Dendritic cell treated with granulocyte-macrophage colony-stimulating factor and Interleukin-4, amounts not matched to agents 40 ng/mL and 50 ng/mL, for 4 days (primary cell): ENCODE measurements at regions not wholly inside any gene's neighbourhood (a gene's known extent, or its start where the extent isn't known, plus 50 kb on each side); places are given as distances from the start of the nearest gene placed in this dataset.
"Not testable (repeated sequence)": the region's sequence is repeated elsewhere in the genome, so short reads cannot be mapped to it uniquely, and the experiment has no call there.

Experiments
- H3K27ac Mint-ChIP-seq: one replicate; pipeline ENCODE4 v1.8.0; 2022; ENCODE audit warnings: mild to moderate bottlenecking, mixed read lengths
- H3K27me3 Mint-ChIP-seq: one replicate; pipeline ENCODE4 v1.8.0; 2022; ENCODE audit warnings: mild to moderate bottlenecking, mixed read lengths
- H3K36me3 Mint-ChIP-seq: one replicate; pipeline ENCODE4 v1.8.0; 2022; ENCODE audit warnings: low read depth, mixed read lengths
- H3K4me1 Mint-ChIP-seq: one replicate; pipeline ENCODE4 v1.8.0; 2022; ENCODE audit warnings: low read depth, mixed read lengths
- H3K4me3 Mint-ChIP-seq: one replicate; pipeline ENCODE4 v1.8.0; 2022; ENCODE audit warnings: mild to moderate bottlenecking, moderate library complexity, mixed read lengths
- H3K9me3 Mint-ChIP-seq: one replicate; pipeline ENCODE4 v1.8.0; 2022; ENCODE audit warnings: mixed read lengths
- intact Hi-C: fragments of 100-400 bp; cut with micrococcal nuclease; formaldehyde crosslinking; loops from one replicate; pipeline ENCODE4 v1.15.0; 2022

- H3K4me3 Mint-ChIP-seq: no peak overlapping the region
- no peaks in the 10 kb centered on the region for H3K27me3 Mint-ChIP-seq
- intact Hi-C loops: no loop called here
- peaks cover 9% of the 10 kb centered on the region for H3K4me1 Mint-ChIP-seq
- H3K27ac Mint-ChIP-seq: no peak overlapping the region
- no peaks in the 10 kb centered on the region for H3K9me3 Mint-ChIP-seq
- H3K36me3 Mint-ChIP-seq: no peaks in the 10 kb centered on the region
Observed at GRCh38 chrX:150207733-150208132, 155.4 kb upstream of the MAMLD1 start.

- Mint-ChIP-seq H3K36me3 (no peaks in the 10 kb centered on the region), H3K27me3 (no peaks in the 10 kb centered on the region), H3K4me1 (no peaks in the 10 kb centered on the region), H3K9me3 (no peaks in the 10 kb centered on the region), H3K4me3 (no peak overlapping the region), H3K27ac (no peak overlapping the region)
- intact Hi-C loops: no loop called here
Observed at GRCh38 chrX:150211988-150212387, 151.1 kb upstream of the MAMLD1 start.

- Mint-ChIP-seq H3K4me3 (no peak overlapping the region), H3K27ac (no peak overlapping the region), H3K4me1 (no peaks in the 10 kb centered on the region), H3K36me3 (no peaks in the 10 kb centered on the region), H3K9me3 (no peaks in the 10 kb centered on the region), H3K27me3 (no peaks in the 10 kb centered on the region)
- intact Hi-C loops: no loop called here
Observed at GRCh38 chrX:150212672-150213480, 150.2 kb upstream of the MAMLD1 start.

- no peaks in the 10 kb centered on the region for H3K4me1 Mint-ChIP-seq
- H3K27ac Mint-ChIP-seq: no peak overlapping the region
- no peaks in the 10 kb centered on the region for H3K27me3 Mint-ChIP-seq
- no peaks in the 10 kb centered on the region for H3K9me3 Mint-ChIP-seq
- no peaks in the 10 kb centered on the region for H3K36me3 Mint-ChIP-seq
- H3K4me3 Mint-ChIP-seq: no peak overlapping the region
- intact Hi-C loops: no loop called here
Observed at GRCh38 chrX:150213481-150214030, 149.6 kb upstream of the MAMLD1 start.

- H3K4me3 Mint-ChIP-seq, H3K9me3 Mint-ChIP-seq, H3K36me3 Mint-ChIP-seq, H3K4me1 Mint-ChIP-seq, H3K27ac Mint-ChIP-seq, H3K27me3 Mint-ChIP-seq, intact Hi-C loops: not testable (repeated sequence)
Observed at GRCh38 chrX:150216000-150216399, 147.1 kb upstream of the MAMLD1 start.

- intact Hi-C loops: no loop called here
- Mint-ChIP-seq H3K27ac (no peak overlapping the region), H3K9me3 (no peaks in the 10 kb centered on the region), H3K27me3 (peaks cover 3% of the 10 kb centered on the region), H3K4me1 (no peaks in the 10 kb centered on the region), H3K4me3 (no peak overlapping the region), H3K36me3 (no peaks in the 10 kb centered on the region)
Observed at GRCh38 chrX:150216716-150217115, 146.4 kb upstream of the MAMLD1 start.

- Mint-ChIP-seq H3K27ac (no peak overlapping the region), H3K4me3 (no peak overlapping the region), H3K36me3 (no peaks in the 10 kb centered on the region), H3K4me1 (no peaks in the 10 kb centered on the region), H3K27me3 (peaks cover 3% of the 10 kb centered on the region), H3K9me3 (no peaks in the 10 kb centered on the region)
- intact Hi-C loops: no loop called here
Observed at GRCh38 chrX:150217609-150218008, 145.5 kb upstream of the MAMLD1 start.

- Mint-ChIP-seq H3K4me3 (no peak overlapping the region), H3K27me3 (peaks cover 3% of the 10 kb centered on the region), H3K36me3 (no peaks in the 10 kb centered on the region), H3K27ac (no peak overlapping the region), H3K9me3 (no peaks in the 10 kb centered on the region), H3K4me1 (no peaks in the 10 kb centered on the region)
- intact Hi-C loops: no loop called here
Observed at GRCh38 chrX:150219374-150220185, 143.5 kb upstream of the MAMLD1 start.

GRCh38 chrX:150223176-150224015 lies 139.7 kb upstream of the MAMLD1 start:
- intact Hi-C loops: no loop called here
- Mint-ChIP-seq H3K27me3 (peaks cover 3% of the 10 kb centered on the region), H3K27ac (no peak overlapping the region)

GRCh38 chrX:150224676-150225075 lies 138.4 kb upstream of the MAMLD1 start:
- no peak overlapping the region for H3K4me3 Mint-ChIP-seq
- intact Hi-C loops: no loop called here
- no peaks in the 10 kb centered on the region for H3K9me3 Mint-ChIP-seq
- H3K27ac Mint-ChIP-seq: no peak overlapping the region
- no peaks in the 10 kb centered on the region for H3K4me1 Mint-ChIP-seq
- peaks cover 3% of the 10 kb centered on the region for H3K27me3 Mint-ChIP-seq
- H3K36me3 Mint-ChIP-seq: no peaks in the 10 kb centered on the region

More at GRCh38 chrX:150223176-150224015, 139.7 kb upstream of the MAMLD1 start:
- no peak overlapping the region for H3K4me3 Mint-ChIP-seq
- H3K36me3 Mint-ChIP-seq: no peaks in the 10 kb centered on the region
- H3K4me1 Mint-ChIP-seq: no peaks in the 10 kb centered on the region
- H3K9me3 Mint-ChIP-seq: no peaks in the 10 kb centered on the region

GRCh38 chrX:150225266-150225665 lies 137.9 kb upstream of the MAMLD1 start:
- no peak overlapping the region for H3K27ac Mint-ChIP-seq
- H3K9me3 Mint-ChIP-seq: no peaks in the 10 kb centered on the region
- intact Hi-C loops: no loop called here
- no peak overlapping the region for H3K4me3 Mint-ChIP-seq
- peaks cover 3% of the 10 kb centered on the region for H3K27me3 Mint-ChIP-seq
- H3K36me3 Mint-ChIP-seq: no peaks in the 10 kb centered on the region
- H3K4me1 Mint-ChIP-seq: no peaks in the 10 kb centered on the region

- Mint-ChIP-seq H3K4me3 (no peak overlapping the region), H3K36me3 (no peaks in the 10 kb centered on the region), H3K27ac (no peak overlapping the region), H3K9me3 (no peaks in the 10 kb centered on the region), H3K27me3 (peaks cover 3% of the 10 kb centered on the region), H3K4me1 (no peaks in the 10 kb centered on the region)
- intact Hi-C loops: no loop called here
Observed at GRCh38 chrX:150225756-150226155, 137.4 kb upstream of the MAMLD1 start.

- Mint-ChIP-seq H3K9me3 (no peaks in the 10 kb centered on the region), H3K27me3 (no peaks in the 10 kb centered on the region), H3K4me1 (no peaks in the 10 kb centered on the region), H3K4me3 (no peak overlapping the region), H3K36me3 (no peaks in the 10 kb centered on the region), H3K27ac (no peak overlapping the region)
- intact Hi-C loops: no loop called here
Observed at GRCh38 chrX:150226223-150226965, 136.7 kb upstream of the MAMLD1 start.
